ENCODE measurements at regions not wholly inside any gene's neighbourhood (a gene's known extent, or its start where the extent isn't known, plus 50 kb on each side); places are given as distances from the start of the nearest gene placed in this dataset.

GRCh38 chr4:66946761-66947160 lies 598.5 kb downstream of the CENPC start:
- no peak for TF ChIP-seq RAD21 (IDR thresholded peaks at IDR 0.05; ENCODE audit: low read length)
- TF ChIP-seq EZH2phosphoT487 (IDR thresholded peaks at IDR 0.05; ENCODE audit: borderline replicate concordance, low read depth) = no peak

Measured in SK-N-SH (cell line).